ENCODE measurements at regions not wholly inside any gene's neighbourhood (a gene's known extent, or its start where the extent isn't known, plus 50 kb on each side); places are given as distances from the start of the nearest gene placed in this dataset.

DNA sequence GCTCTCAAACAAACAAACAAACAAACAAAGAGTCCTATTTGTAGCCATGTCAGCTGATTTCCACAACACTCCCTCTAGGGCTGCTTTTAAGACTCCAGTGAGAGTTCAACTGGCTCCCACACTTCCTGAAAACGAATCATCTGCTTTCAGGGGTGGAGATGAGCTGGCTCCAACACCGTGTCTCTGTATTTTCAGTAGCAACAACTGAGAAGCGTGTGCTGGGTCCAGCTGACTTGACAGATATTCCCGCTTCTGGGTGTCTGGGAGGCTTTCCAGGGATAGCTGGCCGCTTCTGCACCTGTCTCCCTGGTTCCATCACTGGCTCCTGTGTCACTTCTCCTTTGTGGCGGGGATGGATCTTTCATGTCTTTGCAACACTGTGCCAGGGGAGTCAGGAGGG lies 272.5 kb upstream of the SOX4 start:
- peaks cover 2% of the 10 kb centered on the region for H3K36me3 Mint-ChIP-seq (ENCODE audit: low read depth)
- H3K27me3 Mint-ChIP-seq, result no peaks in the 10 kb centered on the region
- H3K4me1 Mint-ChIP-seq, result peaks cover 2% of the 10 kb centered on the region
- no peak overlapping the region for H3K27ac Mint-ChIP-seq
- no peaks in the 10 kb centered on the region for H3K9me3 ChIP-seq (ENCODE audit: control insufficient read depth, low read length, poor library complexity, severe bottlenecking)
- no peak overlapping the region for H3K4me3 Mint-ChIP-seq
- ATAC-seq (no peak), DNase-seq (no peak)

GRCh38 chr6:21321531-21321930 lies 272.0 kb upstream of the SOX4 start:
- ATAC-seq (no peak), DNase-seq (no peak)
- no peaks in the 10 kb centered on the region for H3K9me3 ChIP-seq (ENCODE audit: control insufficient read depth, low read length, poor library complexity, severe bottlenecking)
- H3K27ac Mint-ChIP-seq, result no peak overlapping the region
- H3K36me3 Mint-ChIP-seq (ENCODE audit: low read depth), result peaks cover 2% of the 10 kb centered on the region
- H3K27me3 Mint-ChIP-seq, result no peaks in the 10 kb centered on the region
- H3K4me3 Mint-ChIP-seq, result no peak overlapping the region
- peaks cover 2% of the 10 kb centered on the region for H3K4me1 Mint-ChIP-seq

DNA sequence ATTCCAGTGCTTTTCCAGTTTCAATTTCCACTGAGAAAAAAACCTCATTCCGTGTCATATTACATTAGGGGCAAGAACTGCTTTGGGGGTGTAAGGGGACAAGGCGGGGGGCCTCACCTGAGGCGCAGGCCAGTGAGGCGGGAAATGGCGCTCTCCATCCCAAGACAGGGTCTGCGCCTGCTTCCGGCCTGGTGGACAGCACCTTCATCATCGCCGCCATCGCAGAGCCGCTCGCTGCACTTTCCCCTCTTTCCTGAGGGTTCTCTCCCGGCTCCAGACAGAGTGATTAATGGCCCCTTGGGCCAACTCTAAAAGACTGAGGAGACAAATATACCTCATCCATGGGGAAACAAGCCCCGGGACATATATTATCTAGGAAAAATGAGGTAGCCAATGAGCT lies 270.0 kb upstream of the SOX4 start:
- Mint-ChIP-seq H3K4me3 (no peak overlapping the region), H3K27me3 (peaks cover 9% of the 10 kb centered on the region), H3K4me1 (peaks cover 2% of the 10 kb centered on the region), H3K27ac (no peak overlapping the region), H3K36me3 (ENCODE audit: low read depth) (peaks cover 2% of the 10 kb centered on the region)
- ATAC-seq (no peak), DNase-seq (no peak)
- H3K9me3 ChIP-seq (ENCODE audit: control insufficient read depth, low read length, poor library complexity, severe bottlenecking), result no peaks in the 10 kb centered on the region

DNA sequence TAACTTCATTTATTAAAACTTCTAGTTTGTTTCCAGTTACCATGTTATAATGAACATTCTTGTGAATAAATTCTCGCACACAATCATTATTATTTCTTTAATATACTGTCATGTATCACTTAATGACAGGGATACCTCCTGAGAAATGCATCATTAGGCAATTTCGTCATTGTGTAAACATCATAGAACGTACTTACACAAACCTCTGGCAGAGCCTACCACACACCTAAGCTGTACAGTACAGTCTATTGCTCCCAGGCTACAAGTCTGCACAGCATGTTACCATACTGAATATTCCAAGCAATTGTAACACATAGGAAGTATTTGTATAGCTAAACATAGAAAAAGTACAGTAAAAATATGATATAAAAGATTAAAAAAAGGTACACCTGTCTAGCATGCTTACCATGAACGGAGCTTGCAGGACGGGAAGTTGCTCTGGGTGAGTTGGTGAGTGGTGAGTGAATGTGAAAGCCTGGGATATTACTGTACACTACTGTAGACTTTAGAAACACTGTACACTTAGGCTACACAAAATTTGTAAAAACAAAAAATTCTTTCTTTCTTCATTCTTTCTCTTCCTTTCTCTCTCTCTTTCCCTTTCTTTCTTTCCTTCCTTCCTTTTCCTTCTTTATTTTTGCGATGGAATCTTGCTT lies 268.2 kb upstream of the SOX4 start:
- ATAC-seq (no peak), DNase-seq (no peak)
- H3K9me3 ChIP-seq (ENCODE audit: control insufficient read depth, low read length, poor library complexity, severe bottlenecking), result no peaks in the 10 kb centered on the region
- Mint-ChIP-seq H3K4me3 (no peak overlapping the region), H3K27me3 (peaks cover 9% of the 10 kb centered on the region), H3K27ac (no peak overlapping the region), H3K4me1 (peaks cover 2% of the 10 kb centered on the region), H3K36me3 (ENCODE audit: low read depth) (peaks cover 2% of the 10 kb centered on the region)

DNA sequence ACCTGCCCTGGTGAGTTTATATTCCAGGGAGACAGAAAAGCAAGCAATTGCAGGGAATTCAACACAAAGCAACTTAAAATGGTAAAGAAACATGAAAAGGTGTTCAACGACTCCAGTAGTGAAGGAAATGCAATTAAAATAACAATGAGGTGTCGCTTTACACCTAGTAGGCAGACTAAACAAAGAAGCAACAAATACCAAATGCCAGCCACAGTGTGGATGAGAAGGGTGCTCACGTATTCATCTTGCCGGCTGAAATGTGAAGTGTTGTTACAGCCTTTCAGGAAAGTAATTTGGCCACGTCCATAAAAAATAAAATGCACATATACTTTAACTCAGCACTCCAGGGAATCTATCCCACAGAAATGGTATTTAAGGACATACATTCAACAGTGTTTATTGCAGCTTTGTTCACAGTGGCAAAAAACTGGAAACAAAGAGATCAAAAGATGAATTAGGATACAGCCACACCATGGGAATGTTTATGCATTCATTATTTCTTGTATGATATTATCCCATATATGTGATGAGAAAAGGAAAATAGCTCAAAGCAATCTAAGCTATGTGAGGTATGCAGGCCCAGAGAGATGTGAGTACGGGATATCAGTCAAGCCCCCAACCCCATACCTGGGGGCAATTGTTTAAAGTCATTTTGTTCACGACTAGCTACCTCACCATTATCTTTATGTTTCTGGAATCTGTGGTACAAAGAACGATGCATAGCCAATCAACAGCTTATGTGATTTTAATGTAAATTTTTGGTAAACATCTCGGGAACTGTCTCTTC lies 266.0 kb upstream of the SOX4 start:
- Mint-ChIP-seq H3K27me3 (peaks cover 9% of the 10 kb centered on the region), H3K36me3 (ENCODE audit: low read depth) (peaks cover 2% of the 10 kb centered on the region), H3K27ac (no peak overlapping the region), H3K4me1 (peaks cover 2% of the 10 kb centered on the region), H3K4me3 (no peak overlapping the region)
- ATAC-seq, result no peak
- DNase-seq, result no peak
- no peaks in the 10 kb centered on the region for H3K9me3 ChIP-seq (ENCODE audit: control insufficient read depth, low read length, poor library complexity, severe bottlenecking)

DNA sequence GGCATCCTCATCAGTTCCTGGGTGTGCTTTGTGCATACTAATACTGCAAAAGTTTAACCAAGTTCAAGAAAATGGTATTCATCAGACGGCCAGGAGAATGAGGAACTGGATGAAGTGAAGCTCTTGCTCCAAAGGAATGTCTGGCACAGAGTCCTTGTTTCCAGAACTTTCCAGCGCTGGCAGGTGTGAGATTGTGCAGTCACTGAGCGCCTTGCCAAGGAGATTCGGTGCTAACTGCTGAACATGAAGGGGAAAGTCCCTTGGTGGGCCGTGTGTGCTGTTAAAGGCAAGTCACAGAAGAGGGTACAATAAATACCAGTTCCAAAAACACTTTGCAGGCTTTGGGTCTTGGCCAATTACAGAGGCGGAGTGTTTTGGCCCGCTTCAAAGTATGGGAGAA lies 262.3 kb upstream of the SOX4 start:
- H3K27ac Mint-ChIP-seq, result no peak overlapping the region
- no peak overlapping the region for H3K4me3 Mint-ChIP-seq
- H3K4me1 Mint-ChIP-seq, result no peaks in the 10 kb centered on the region
- DNase-seq (no peak), ATAC-seq (no peak)
- no peaks in the 10 kb centered on the region for H3K36me3 Mint-ChIP-seq (ENCODE audit: low read depth)
- H3K9me3 ChIP-seq (ENCODE audit: control insufficient read depth, low read length, poor library complexity, severe bottlenecking), result no peaks in the 10 kb centered on the region
- peaks cover 9% of the 10 kb centered on the region for H3K27me3 Mint-ChIP-seq

- no peaks in the 10 kb centered on the region for H3K4me1 Mint-ChIP-seq
- DNase-seq (no peak), ATAC-seq (no peak)
- H3K27ac Mint-ChIP-seq, result no peak overlapping the region
- H3K36me3 Mint-ChIP-seq (ENCODE audit: low read depth), result no peaks in the 10 kb centered on the region
- peaks cover 6% of the 10 kb centered on the region for H3K27me3 Mint-ChIP-seq
- H3K9me3 ChIP-seq (ENCODE audit: control insufficient read depth, low read length, poor library complexity, severe bottlenecking), result no peaks in the 10 kb centered on the region
- no peak overlapping the region for H3K4me3 Mint-ChIP-seq
Observed at GRCh38 chr6:21332077-21332476, 261.5 kb upstream of the SOX4 start.

DNA sequence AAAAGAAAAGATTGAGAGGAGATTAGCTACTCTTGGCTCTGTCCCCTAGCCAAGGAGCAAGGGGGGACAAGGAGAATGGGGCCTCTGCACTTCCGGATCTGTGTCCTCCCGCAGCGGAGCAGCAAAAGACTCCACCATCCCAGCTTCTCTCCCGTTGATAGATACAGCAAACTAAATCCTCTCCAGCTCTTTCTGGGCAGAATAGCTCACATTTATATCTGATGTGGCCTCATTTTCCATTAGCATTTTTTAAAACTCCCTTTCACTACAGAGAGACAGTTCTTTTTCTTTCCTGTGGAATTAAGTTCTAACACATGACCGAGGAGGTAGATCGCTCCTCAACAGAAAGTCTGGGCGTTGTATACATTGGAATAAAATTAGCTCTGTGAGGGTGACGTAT lies 260.9 kb upstream of the SOX4 start:
- ATAC-seq, result no peak
- no peak overlapping the region for H3K27ac Mint-ChIP-seq
- no peak overlapping the region for H3K4me3 Mint-ChIP-seq
- no peaks in the 10 kb centered on the region for H3K9me3 ChIP-seq (ENCODE audit: control insufficient read depth, low read length, poor library complexity, severe bottlenecking)
- no peaks in the 10 kb centered on the region for H3K4me1 Mint-ChIP-seq
- H3K27me3 Mint-ChIP-seq, result no peaks in the 10 kb centered on the region
- no peaks in the 10 kb centered on the region for H3K36me3 Mint-ChIP-seq (ENCODE audit: low read depth)
- no peak for DNase-seq

- ATAC-seq (no peak), DNase-seq (no peak)
- Mint-ChIP-seq H3K4me3 (no peak overlapping the region), H3K27ac (no peak overlapping the region), H3K36me3 (ENCODE audit: low read depth) (no peaks in the 10 kb centered on the region), H3K4me1 (no peaks in the 10 kb centered on the region), H3K27me3 (no peaks in the 10 kb centered on the region)
- H3K9me3 ChIP-seq (ENCODE audit: control insufficient read depth, low read length, poor library complexity, severe bottlenecking), result no peaks in the 10 kb centered on the region
Observed at GRCh38 chr6:21333715-21334114, 259.8 kb upstream of the SOX4 start.

GRCh38 chr6:21334651-21335050 lies 258.9 kb upstream of the SOX4 start:
- Mint-ChIP-seq H3K4me3 (no peak overlapping the region), H3K36me3 (ENCODE audit: low read depth) (no peaks in the 10 kb centered on the region), H3K4me1 (no peaks in the 10 kb centered on the region), H3K27me3 (no peaks in the 10 kb centered on the region), H3K27ac (no peak overlapping the region)
- no peaks in the 10 kb centered on the region for H3K9me3 ChIP-seq (ENCODE audit: control insufficient read depth, low read length, poor library complexity, severe bottlenecking)
- DNase-seq (no peak), ATAC-seq (no peak)

DNA sequence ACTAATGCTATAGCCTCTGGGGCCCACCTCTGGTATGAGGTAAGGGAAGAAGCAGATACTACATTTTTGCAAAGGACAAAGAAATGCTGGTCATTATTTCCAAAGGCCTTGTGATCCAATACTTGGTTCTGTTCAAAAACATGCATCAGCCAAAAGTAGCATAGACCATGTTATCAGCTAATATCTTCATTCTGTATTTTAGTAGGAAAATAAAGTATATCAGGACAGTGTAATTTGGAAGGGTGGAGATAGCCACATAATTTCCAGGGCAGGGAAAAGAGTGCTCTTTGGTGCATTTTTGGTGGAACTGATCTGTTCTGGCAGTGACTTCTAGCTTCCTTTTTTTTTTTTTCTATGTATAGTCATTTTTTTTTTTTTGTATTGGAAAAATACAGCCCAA lies 258.0 kb upstream of the SOX4 start:
- H3K9me3 ChIP-seq (ENCODE audit: control insufficient read depth, low read length, poor library complexity, severe bottlenecking), result no peaks in the 10 kb centered on the region
- Mint-ChIP-seq H3K27ac (no peak overlapping the region), H3K4me1 (no peaks in the 10 kb centered on the region), H3K27me3 (no peaks in the 10 kb centered on the region), H3K4me3 (no peak overlapping the region), H3K36me3 (ENCODE audit: low read depth) (no peaks in the 10 kb centered on the region)
- ATAC-seq (no peak), DNase-seq (no peak)

- Mint-ChIP-seq H3K27me3 (no peaks in the 10 kb centered on the region), H3K4me3 (no peak overlapping the region), H3K36me3 (ENCODE audit: low read depth) (no peaks in the 10 kb centered on the region), H3K4me1 (no peaks in the 10 kb centered on the region), H3K27ac (no peak overlapping the region)
- ATAC-seq (no peak), DNase-seq (no peak)
- H3K9me3 ChIP-seq (ENCODE audit: control insufficient read depth, low read length, poor library complexity, severe bottlenecking), result no peaks in the 10 kb centered on the region
Observed at GRCh38 chr6:21337263-21337662, 256.3 kb upstream of the SOX4 start.

DNA sequence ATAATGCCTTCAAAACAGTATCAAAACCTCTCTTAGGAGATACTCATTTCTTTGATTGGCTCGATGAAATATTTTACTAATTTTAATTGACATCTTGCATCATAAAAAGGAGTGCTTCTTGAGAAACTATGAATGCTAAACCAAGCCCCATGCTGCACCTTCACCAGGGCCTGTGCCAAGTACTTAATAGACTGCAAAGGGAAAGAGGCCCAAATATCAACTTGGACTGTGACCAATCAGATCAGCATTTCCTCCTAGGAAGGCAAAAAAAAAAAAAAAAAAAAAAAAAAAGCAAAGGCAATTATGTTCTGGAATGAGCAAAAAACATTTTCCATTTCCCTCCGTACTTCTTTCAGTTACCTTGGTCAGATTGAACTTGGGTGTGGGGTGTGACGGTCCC lies 253.0 kb upstream of the SOX4 start:
- DNase-seq (no peak), ATAC-seq (no peak)
- no peaks in the 10 kb centered on the region for H3K36me3 Mint-ChIP-seq (ENCODE audit: low read depth)
- no peaks in the 10 kb centered on the region for H3K4me1 Mint-ChIP-seq
- no peaks in the 10 kb centered on the region for H3K9me3 ChIP-seq (ENCODE audit: control insufficient read depth, low read length, poor library complexity, severe bottlenecking)
- H3K27me3 Mint-ChIP-seq, result no peaks in the 10 kb centered on the region
- H3K4me3 Mint-ChIP-seq, result no peak overlapping the region
- no peak overlapping the region for H3K27ac Mint-ChIP-seq

- H3K9me3 ChIP-seq (ENCODE audit: control insufficient read depth, low read length, poor library complexity, severe bottlenecking), result no peaks in the 10 kb centered on the region
- ATAC-seq (no peak), DNase-seq (no peak)
- Mint-ChIP-seq H3K4me3 (no peak overlapping the region), H3K4me1 (no peaks in the 10 kb centered on the region), H3K36me3 (ENCODE audit: low read depth) (no peaks in the 10 kb centered on the region), H3K27me3 (no peaks in the 10 kb centered on the region), H3K27ac (no peak overlapping the region)
Observed at GRCh38 chr6:21341910-21342309, 251.6 kb upstream of the SOX4 start.
